ENCODE measurements at regions not wholly inside any gene's neighbourhood (a gene's known extent, or its start where the extent isn't known, plus 50 kb on each side); places are given as distances from the start of the nearest gene placed in this dataset.

DNA sequence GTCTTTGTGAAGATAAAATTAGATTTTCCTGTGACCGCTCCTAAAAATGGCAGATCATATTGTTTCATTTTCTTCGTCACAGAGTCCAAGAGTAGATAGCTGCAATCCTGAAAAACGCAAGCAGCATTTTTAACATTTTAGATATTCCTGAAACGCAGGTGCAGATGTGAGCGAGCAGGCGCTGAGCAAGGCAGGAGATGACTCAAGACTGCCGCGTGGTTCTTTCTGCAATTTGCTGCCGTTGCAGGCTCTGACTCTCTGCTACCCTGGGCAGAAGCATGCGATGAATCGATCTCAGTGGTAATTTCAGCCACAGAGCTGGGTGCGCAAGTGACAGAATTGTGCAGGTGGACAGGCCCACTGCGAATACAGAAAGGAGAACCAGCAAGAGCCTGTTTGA lies 331.9 kb downstream of the ACTR3B start:
- 82% methylated on average over 12 of the region's 13 CpGs for WGBS (ENCODE audit: insufficient coverage)
- Mint-ChIP-seq H3K9me3 (peaks cover 0 to 24% (median 13%) of the 10 kb centered on the region in 7 donors), H3K4me3 (no peak overlapping the region), H3K27ac (no peak overlapping the region), H3K4me1 (no peaks in the 10 kb centered on the region), H3K36me3 (no peaks in the 10 kb centered on the region), H3K27me3 (ENCODE audit: low read depth in 3 of 3) (peaks cover 0 to 1% (median 0%) of the 10 kb centered on the region in 3 donors)
- TF ChIP-seq CTCF (IDR thresholded peaks at IDR 0.05) = no peak
- Histone ChIP-seq H3K36me3 (replicated peaks in 1 of 2; ENCODE audit: control insufficient read depth in 1 of 2, insufficient read depth in 2 of 2, low read length in 2 of 2) (no peaks in the 10 kb centered on the region), H3K27me3 (ENCODE audit: control insufficient read depth in 2 of 2, insufficient read depth in 2 of 2, low read length in 2 of 2) (no peaks in the 10 kb centered on the region), H3K27ac (ENCODE audit: low read depth in 1 of 2, low read length in 2 of 2) (no peak overlapping the region), H3K9ac (ENCODE audit: insufficient read depth, low read length, poor library complexity, severe bottlenecking) (no peak overlapping the region), H3K9me3 (replicated peaks in 1 of 2; ENCODE audit: control insufficient read depth in 1 of 2, insufficient read depth in 1 of 2, low read length in 2 of 2) (peaks cover 13 to 14% of the 10 kb centered on the region in 2 donors), H2AFZ (ENCODE audit: insufficient read depth, low read depth, low read length, poor library complexity, severe bottlenecking) (no peak overlapping the region), H3K4me2 (replicated peaks; ENCODE audit: extremely low read depth, low read length, poor library complexity, severe bottlenecking) (no peak overlapping the region), H3K4me1 (ENCODE audit: control insufficient read depth in 1 of 2, insufficient read depth in 2 of 2, low read length in 2 of 2) (no peaks in the 10 kb centered on the region), H3K4me3 (replicated peaks in 1 of 3; ENCODE audit: low read depth in 2 of 3, low read length in 3 of 3) (no peak overlapping the region), H4K20me1 (ENCODE audit: insufficient read depth, low read length) (no peaks in the 10 kb centered on the region), H3K79me2 (ENCODE audit: insufficient read depth, low read length) (no peaks in the 10 kb centered on the region)
- no peak for DNase-seq
- intact Hi-C loops (cut with micrococcal nuclease) = no loop called here

DNA sequence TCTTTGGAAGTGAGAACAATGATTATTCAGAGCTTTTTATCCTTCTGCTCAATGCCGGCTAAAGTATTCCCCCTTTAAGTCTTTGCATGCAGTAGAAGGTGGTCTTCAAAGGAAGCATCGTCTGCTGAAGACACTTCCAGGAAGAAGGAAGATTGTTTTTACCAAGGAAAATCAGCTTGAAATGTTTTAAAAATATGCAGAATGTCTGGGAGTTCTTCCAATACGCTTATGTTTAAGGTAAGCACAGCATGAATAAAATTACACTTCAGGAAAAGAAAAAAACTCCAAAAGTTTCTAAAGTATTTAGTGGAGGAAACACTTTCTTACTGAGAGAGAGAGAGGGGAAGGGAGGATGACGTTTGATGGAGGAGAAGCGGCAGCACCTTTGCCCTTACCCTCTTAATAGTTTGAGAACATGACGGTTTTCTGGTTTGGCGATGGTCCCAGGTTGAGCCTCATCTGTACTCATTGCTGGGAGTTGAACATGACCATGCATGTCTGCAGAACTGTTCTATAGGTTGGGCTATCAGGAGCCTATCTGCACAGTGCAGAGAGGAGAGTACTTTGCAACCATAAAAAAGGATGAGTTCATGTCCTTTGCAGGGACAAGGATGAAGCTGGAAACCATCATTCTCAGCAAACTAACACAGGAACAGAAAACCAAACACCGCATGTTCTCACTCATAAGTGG lies 338.1 kb downstream of the ACTR3B start:
- TF ChIP-seq CTCF (IDR thresholded peaks at IDR 0.05) = no peak
- intact Hi-C loops (cut with micrococcal nuclease) = no loop called here

More for the DNA sequence above, 338.1 kb downstream of the ACTR3B start:
- H3K4me1 ChIP-seq (ENCODE audit: control insufficient read depth in 1 of 2, insufficient read depth in 2 of 2, low read length in 2 of 2) = no peaks in the 10 kb centered on the region
- no peaks in the 10 kb centered on the region for H3K36me3 ChIP-seq (replicated peaks in 1 of 2; ENCODE audit: control insufficient read depth in 1 of 2, insufficient read depth in 2 of 2, low read length in 2 of 2)
- no peak overlapping the region for H3K4me2 ChIP-seq (replicated peaks; ENCODE audit: extremely low read depth, low read length, poor library complexity, severe bottlenecking)
- no peaks in the 10 kb centered on the region for H4K20me1 ChIP-seq (ENCODE audit: insufficient read depth, low read length)
- no peak overlapping the region for H3K27ac ChIP-seq (ENCODE audit: low read depth in 1 of 2, low read length in 2 of 2)
- Mint-ChIP-seq H3K27ac (no peak overlapping the region), H3K27me3 (ENCODE audit: low read depth in 3 of 3) (peaks cover 0 to 1% (median 0%) of the 10 kb centered on the region in 3 donors), H3K9me3 (peaks cover 2 to 15% (median 6%) of the 10 kb centered on the region in 7 donors), H3K4me3 (no peak overlapping the region), H3K36me3 (no peaks in the 10 kb centered on the region), H3K4me1 (no peaks in the 10 kb centered on the region)
- DNase-seq = no peak
- H3K9ac ChIP-seq (ENCODE audit: insufficient read depth, low read length, poor library complexity, severe bottlenecking) = no peak overlapping the region
- no peaks in the 10 kb centered on the region for H3K79me2 ChIP-seq (ENCODE audit: insufficient read depth, low read length)
- H3K27me3 ChIP-seq (ENCODE audit: control insufficient read depth in 2 of 2, insufficient read depth in 2 of 2, low read length in 2 of 2) = no peaks in the 10 kb centered on the region
- H3K4me3 ChIP-seq (replicated peaks in 1 of 3; ENCODE audit: low read depth in 2 of 3, low read length in 3 of 3) = no peak overlapping the region
- no peak overlapping the region for H2AFZ ChIP-seq (ENCODE audit: insufficient read depth, low read depth, low read length, poor library complexity, severe bottlenecking)
- WGBS (ENCODE audit: insufficient coverage) = 100% methylated on average over 2 of the region's 8 CpGs
- H3K9me3 ChIP-seq (replicated peaks in 1 of 2; ENCODE audit: control insufficient read depth in 1 of 2, insufficient read depth in 1 of 2, low read length in 2 of 2) = peaks cover 5 to 9% of the 10 kb centered on the region in 2 donors

Measured in CD14-positive monocyte (primary cell).